RWPE1 (cell line): ENCODE measurements at regions not wholly inside any gene's neighbourhood (a gene's known extent, or its start where the extent isn't known, plus 50 kb on each side); places are given as distances from the start of the nearest gene placed in this dataset.

Source experiments
- CTCF ChIA-PET: fragments of 350-600 bp; sonication (Branson Sonifier 250); formaldehyde crosslinking; extraction: SDS; loops from one replicate; lab custom pipeline; 2021; lab: Yijun Ruan, JAX
- POLR2A ChIA-PET: fragments of 400-600 bp; formaldehyde crosslinking; extraction: SDS; loops from one replicate; lab custom pipeline; 2020; ENCODE audit warnings: antibody characterized with exemption; ENCODE audit not compliant: low non-redundant PET; lab: Yijun Ruan, JAX
- DNase-seq: peaks from one replicate; pipeline ENCODE4 v3.0.0; 2012; ENCODE audit warnings: low spot score
- H3K27ac ChIP-seq: fragments of 450-650 bp; 2 replicates; pipeline ENCODE4 v1.5.1; 2017
- TF ChIP-seq, protein P1 (sequence below): fragments of 450-650 bp; conservative IDR thresholded peaks from 2 replicates; pipeline ENCODE4 v1.5.1; 2017; ENCODE audit warnings: low read depth, mild to moderate bottlenecking

DNA sequence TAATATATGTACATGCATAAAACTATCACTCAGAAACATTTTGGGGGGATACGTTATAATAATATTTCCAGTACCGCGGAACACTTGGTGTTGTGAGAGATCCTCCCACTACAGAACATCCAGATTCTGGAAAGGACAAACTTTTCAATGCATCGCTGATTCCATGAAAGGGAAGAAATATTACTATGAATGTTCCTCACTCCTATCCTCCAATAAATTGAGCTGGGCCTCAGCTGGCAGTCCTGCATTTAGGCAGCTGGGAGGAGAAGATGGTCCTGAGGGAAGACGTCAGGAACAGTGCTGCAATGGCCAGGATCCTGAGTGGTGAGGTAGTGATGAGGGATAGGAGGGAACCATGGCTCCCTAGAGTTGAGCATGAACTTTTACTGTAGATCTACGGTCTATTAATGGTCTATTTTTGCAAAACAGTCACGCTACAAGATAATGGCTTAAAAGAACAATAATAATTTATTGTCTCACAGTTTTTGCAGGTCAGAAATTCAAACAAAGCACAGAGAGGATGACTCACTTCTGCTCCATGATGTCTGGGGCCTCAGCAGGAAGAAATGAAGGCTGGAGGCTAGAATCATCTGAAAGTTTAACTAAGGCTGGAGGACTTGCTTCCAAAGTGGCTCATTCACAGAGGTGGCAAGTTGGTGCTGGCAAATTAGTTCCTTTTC is 538.1 kb downstream of the STIM2 start:
- POLR2A ChIA-PET: no interaction called here
- no peak overlapping the region for H3K27ac ChIP-seq
- CTCF ChIA-PET: no interaction called here
- no peak for DNase-seq
- TF ChIP-seq, protein P1, sequence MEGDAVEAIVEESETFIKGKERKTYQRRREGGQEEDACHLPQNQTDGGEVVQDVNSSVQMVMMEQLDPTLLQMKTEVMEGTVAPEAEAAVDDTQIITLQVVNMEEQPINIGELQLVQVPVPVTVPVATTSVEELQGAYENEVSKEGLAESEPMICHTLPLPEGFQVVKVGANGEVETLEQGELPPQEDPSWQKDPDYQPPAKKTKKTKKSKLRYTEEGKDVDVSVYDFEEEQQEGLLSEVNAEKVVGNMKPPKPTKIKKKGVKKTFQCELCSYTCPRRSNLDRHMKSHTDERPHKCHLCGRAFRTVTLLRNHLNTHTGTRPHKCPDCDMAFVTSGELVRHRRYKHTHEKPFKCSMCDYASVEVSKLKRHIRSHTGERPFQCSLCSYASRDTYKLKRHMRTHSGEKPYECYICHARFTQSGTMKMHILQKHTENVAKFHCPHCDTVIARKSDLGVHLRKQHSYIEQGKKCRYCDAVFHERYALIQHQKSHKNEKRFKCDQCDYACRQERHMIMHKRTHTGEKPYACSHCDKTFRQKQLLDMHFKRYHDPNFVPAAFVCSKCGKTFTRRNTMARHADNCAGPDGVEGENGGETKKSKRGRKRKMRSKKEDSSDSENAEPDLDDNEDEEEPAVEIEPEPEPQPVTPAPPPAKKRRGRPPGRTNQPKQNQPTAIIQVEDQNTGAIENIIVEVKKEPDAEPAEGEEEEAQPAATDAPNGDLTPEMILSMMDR: no peak

DNA sequence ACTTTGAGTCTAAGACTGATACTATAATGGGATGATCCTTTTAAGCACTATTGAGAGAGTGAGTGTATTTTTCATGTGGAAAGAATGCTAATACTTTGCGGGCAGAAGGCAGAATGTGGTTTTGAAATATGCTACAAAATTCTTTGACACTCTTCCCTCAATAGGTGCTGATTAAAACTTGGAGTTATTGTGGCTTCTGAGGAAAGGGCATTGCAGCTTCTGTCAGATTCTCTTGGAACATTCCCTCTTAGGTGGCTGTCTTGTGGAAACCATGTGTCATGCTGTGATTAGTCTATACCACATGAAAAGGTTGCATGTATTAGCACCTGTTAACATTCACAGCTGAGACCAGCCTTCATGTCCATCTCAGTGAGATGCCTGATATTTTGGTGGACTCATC is 547.0 kb downstream of the STIM2 start:
- no peak for DNase-seq
- CTCF ChIA-PET: no interaction called here
- no peak overlapping the region for H3K27ac ChIP-seq
- POLR2A ChIA-PET: no interaction called here
- TF ChIP-seq, protein P1: no peak

DNA sequence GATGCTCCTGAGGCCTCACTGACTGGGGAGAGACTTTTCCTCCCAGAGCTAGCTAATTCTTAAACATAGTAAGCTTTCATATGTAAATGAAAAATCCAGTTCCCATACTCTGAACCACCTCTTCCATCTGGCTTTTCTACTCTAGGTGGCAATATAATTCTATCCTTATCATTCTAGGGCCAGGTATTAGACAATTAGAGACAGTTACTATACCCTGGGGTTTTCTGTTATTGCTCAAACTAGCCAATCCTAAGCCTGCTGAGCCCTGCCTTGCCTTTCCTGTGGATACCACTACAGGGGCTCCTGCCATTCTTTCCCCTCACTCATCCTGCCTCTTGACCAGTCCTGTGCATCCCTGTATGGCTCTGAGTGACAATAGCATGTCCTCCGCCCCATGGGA is 552.0 kb downstream of the STIM2 start:
- TF ChIP-seq, protein P1: no peak
- POLR2A ChIA-PET: no interaction called here
- H3K27ac ChIP-seq: no peak overlapping the region
- CTCF ChIA-PET: interaction anchor here (0.6 kb wide), 1 partner anchor 327 kb away, joined by 3 read pairs; no protein-coding TSS in a partner anchor
- DNase-seq: peak; percentile 19

DNA sequence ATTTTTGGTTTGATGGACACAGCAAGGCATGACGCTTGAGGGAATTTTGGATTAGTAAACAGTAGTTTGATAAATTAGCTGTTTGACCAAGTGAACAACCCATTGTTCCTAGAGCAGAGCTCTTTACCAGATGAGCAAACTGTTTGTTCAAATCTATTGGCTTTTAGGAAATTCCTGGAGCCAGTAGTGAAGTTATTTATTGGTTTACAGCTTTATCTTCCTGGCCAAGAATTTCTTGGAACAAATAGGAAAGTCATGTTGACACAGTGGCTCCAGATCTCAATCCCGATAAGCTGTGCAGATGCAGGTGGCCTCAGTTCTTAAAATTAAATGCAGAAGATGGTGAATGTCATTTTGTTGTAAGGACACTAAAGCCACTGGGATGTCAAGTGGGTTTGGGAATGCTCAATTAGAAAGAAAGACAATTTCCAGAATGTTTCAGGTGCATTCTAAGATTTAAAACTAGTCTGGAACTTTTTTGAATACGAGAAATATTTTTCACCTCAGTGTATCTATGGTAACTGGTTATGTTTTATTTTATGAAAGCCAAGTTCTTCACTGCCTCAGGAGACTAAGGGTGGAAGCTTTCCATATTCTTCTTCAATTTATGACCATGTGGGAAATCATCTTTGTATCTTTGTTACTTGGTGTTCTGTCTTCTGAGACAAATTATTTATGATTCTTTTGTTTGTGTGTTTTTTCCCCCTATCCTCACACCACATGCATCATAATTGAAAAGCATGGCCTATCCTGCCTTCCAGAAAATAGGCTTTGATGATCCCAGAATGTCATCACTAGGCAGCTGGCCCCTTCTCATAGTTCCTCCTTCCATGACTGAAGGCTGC is 554.5 kb downstream of the STIM2 start:
- ChIA-PET CTCF (interaction anchor here (0.7 kb wide), 1 partner anchor 221 kb away, joined by 3 read pairs; no protein-coding TSS in a partner anchor), POLR2A (no interaction called here)
- DNase-seq: no peak
- H3K27ac ChIP-seq: no peak overlapping the region
- TF ChIP-seq, protein P1: no peak

DNA sequence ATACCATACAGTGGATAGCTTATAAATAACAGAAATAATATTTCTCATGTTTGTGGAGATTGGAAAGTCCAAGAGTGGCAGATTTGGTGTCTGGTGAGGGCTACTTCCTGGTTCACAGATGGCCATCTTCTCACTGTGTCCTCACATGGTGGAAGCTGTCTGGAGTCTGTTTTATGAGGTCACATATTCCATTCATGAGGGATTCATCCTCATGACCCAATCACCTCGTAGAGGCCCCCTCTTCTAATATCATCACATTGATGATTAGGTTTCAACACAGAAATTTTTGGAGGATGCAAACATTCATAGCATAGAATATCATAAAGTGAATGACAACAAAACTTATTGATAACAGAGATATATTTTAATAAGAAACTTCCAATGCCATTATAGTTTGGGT is 568.0 kb downstream of the STIM2 start:
- no peak overlapping the region for H3K27ac ChIP-seq
- TF ChIP-seq, protein P1: no peak
- POLR2A ChIA-PET: no interaction called here
- no peak for DNase-seq
- CTCF ChIA-PET: no interaction called here

DNA sequence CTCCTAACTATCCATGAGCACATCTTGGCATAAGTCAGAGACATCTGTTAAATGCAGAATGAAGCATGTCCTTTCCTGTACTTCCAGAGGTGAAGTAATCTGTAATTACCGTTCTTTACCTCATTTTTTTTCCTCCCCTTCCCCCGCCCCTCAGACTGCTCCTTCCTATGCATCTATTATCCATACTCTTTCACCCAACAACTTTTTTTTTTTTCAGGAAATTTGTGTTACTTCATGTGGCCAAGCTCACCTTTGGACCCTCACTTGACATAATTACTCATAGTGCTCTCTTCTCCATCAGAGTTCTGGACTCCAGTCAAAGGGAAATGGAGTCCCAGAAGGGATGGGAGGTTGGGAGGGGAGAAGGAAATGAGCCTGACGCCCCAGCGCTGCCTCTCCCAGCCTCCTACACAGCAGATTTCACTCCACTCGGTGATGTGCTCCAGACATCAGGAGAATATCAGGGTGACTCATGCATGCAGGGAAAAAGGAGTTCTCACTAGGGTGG is 568.8 kb downstream of the STIM2 start:
- H3K27ac ChIP-seq: no peak overlapping the region
- no peak for DNase-seq
- ChIA-PET CTCF (no interaction called here), POLR2A (no interaction called here)
- TF ChIP-seq, protein P1: no peak
